ENCODE measurements at regions not wholly inside any gene's neighbourhood (a gene's known extent, or its start where the extent isn't known, plus 50 kb on each side); places are given as distances from the start of the nearest gene placed in this dataset.
"Not testable (repeated sequence)": the region's sequence is repeated elsewhere in the genome, so short reads cannot be mapped to it uniquely, and the experiment has no call there.

GRCh38 chr11:11717064-11717725 lies 95.4 kb upstream of the GALNT18 start:
- dilution Hi-C loops (cut with MboI; ENCODE audit: extremely low pct_ligation_motif_present, low sequenced_read_pairs) (no loop called here), intact Hi-C loops (cut with micrococcal nuclease) (no loop called here)
- no peak overlapping the region for H3K27ac ChIP-seq (ENCODE audit: insufficient read depth, low read depth, low read length)
- FAIRE-seq, result no peak
- no peak overlapping the region for H3K9ac ChIP-seq (replicated peaks; ENCODE audit: extremely low read depth, insufficient read depth, low read length)
- H4K20me1 ChIP-seq (replicated peaks; ENCODE audit: control insufficient read depth, extremely low read depth, insufficient read depth, low read length), result no peaks in the 10 kb centered on the region
- no peaks in the 10 kb centered on the region for H3K9me1 ChIP-seq (replicated peaks; ENCODE audit: control insufficient read depth, extremely low read depth, insufficient read depth, low read length)
- H3K27me3 ChIP-seq (ENCODE audit: control insufficient read depth in 2 of 2, insufficient read depth in 2 of 2, low read length in 2 of 2), result no peaks in the 10 kb centered on the region
- ChIA-PET POLR2A (no interaction called here), CTCF (no interaction called here)
- DNase-seq (ENCODE audit: low read depth, low spot score), result no peak
- no peaks in the 10 kb centered on the region for H3K4me1 ChIP-seq (ENCODE audit: control insufficient read depth, extremely low read depth, insufficient read depth, low read length)
- no peak overlapping the region for H3K4me3 ChIP-seq (replicated peaks in 1 of 3; ENCODE audit: insufficient read depth in 1 of 3, low read depth in 1 of 3, low read length in 3 of 3)
- no peaks in the 10 kb centered on the region for H3K9me3 ChIP-seq (replicated peaks; ENCODE audit: control insufficient read depth, insufficient read depth, low read length)
- TF ChIP-seq JUN (IDR thresholded peaks at IDR 0.05; ENCODE audit: borderline replicate concordance, insufficient read depth, insufficient read length, low read depth), result no peak
- no peak for TF ChIP-seq POLR2AphosphoS5 (IDR thresholded peaks at IDR 0.05; ENCODE audit: insufficient read depth, low read depth, low read length)
- no TSS peak for BruUV-seq (replicated peaks)
- no peaks in the 10 kb centered on the region for H3K36me3 ChIP-seq (ENCODE audit: control insufficient read depth in 2 of 2, extremely low read depth in 1 of 2, insufficient read depth in 2 of 2, low read length in 2 of 2)
- H2AFZ ChIP-seq (ENCODE audit: low read depth, low read length), result no peak overlapping the region
- H3K4me2 ChIP-seq (ENCODE audit: insufficient read depth, low read length), result no peak overlapping the region
- H3K79me2 ChIP-seq (ENCODE audit: control insufficient read depth, insufficient read depth, low read length), result no peaks in the 10 kb centered on the region

GRCh38 chr11:11715075-11715474 lies 93.3 kb upstream of the GALNT18 start:
- H3K36me3 ChIP-seq (ENCODE audit: control insufficient read depth in 2 of 2, extremely low read depth in 1 of 2, insufficient read depth in 2 of 2, low read length in 2 of 2); BruUV-seq (replicated peaks); H2AFZ ChIP-seq (ENCODE audit: low read depth, low read length); DNase-seq (ENCODE audit: low read depth, low spot score); H3K4me3 ChIP-seq (replicated peaks in 1 of 3; ENCODE audit: insufficient read depth in 1 of 3, low read depth in 1 of 3, low read length in 3 of 3); H3K9me1 ChIP-seq (replicated peaks; ENCODE audit: control insufficient read depth, extremely low read depth, insufficient read depth, low read length); FAIRE-seq; dilution Hi-C loops (cut with MboI; ENCODE audit: extremely low pct_ligation_motif_present, low sequenced_read_pairs); H3K9ac ChIP-seq (replicated peaks; ENCODE audit: extremely low read depth, insufficient read depth, low read length); H3K79me2 ChIP-seq (ENCODE audit: control insufficient read depth, insufficient read depth, low read length); H4K20me1 ChIP-seq (replicated peaks; ENCODE audit: control insufficient read depth, extremely low read depth, insufficient read depth, low read length); H3K4me2 ChIP-seq (ENCODE audit: insufficient read depth, low read length); POLR2A ChIA-PET; H3K27me3 ChIP-seq (ENCODE audit: control insufficient read depth in 2 of 2, insufficient read depth in 2 of 2, low read length in 2 of 2); H3K27ac ChIP-seq (ENCODE audit: insufficient read depth, low read depth, low read length); H3K9me3 ChIP-seq (replicated peaks; ENCODE audit: control insufficient read depth, insufficient read depth, low read length); intact Hi-C loops (cut with micrococcal nuclease); H3K4me1 ChIP-seq (ENCODE audit: control insufficient read depth, extremely low read depth, insufficient read depth, low read length); CTCF ChIA-PET: not testable (repeated sequence)

Measured in endothelial cell of umbilical vein (primary cell).